ENCODE measurements at regions not wholly inside any gene's neighbourhood (a gene's known extent, or its start where the extent isn't known, plus 50 kb on each side); places are given as distances from the start of the nearest gene placed in this dataset.

GRCh38 chr6:50277774-50278173, 228.0 kb upstream of the DEFB112 start:
- TF ChIP-seq CTCF (conservative IDR thresholded peaks at IDR 0.05; ENCODE audit: low read depth, low read length) (no peak), EZH2 (IDR thresholded peaks at IDR 0.05; ENCODE audit: borderline replicate concordance, low read depth, low read length, poor library complexity, severe bottlenecking) (no peak)

Measured in A673 (cell line).